ENCODE measurements at regions not wholly inside any gene's neighbourhood (a gene's known extent, or its start where the extent isn't known, plus 50 kb on each side); places are given as distances from the start of the nearest gene placed in this dataset.

DNA sequence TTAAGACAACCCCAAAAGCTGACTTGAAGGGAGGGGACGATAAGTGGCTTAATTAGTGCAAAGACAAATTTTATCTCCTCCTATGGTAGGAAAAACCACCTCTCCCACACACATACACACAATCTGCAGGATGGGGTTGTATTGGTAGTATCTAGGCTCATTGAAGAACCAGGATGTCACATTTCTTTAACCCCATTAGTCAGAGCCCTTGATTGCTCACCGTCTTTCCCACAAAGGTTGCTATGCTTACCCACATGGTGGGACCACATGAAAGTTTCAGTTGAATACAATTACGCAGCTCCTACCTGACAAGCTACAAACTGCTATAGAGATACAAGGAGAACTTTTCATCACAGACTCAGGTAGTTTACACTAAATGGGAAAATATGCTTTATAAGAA is 765.0 kb upstream of the CELF4 start:
- no peaks in the 10 kb centered on the region for H3K4me1 ChIP-seq (ENCODE audit: control insufficient read depth in 2 of 3, insufficient read depth in 2 of 3, low read depth in 1 of 3, low read length in 3 of 3)
- no peaks in the 10 kb centered on the region for H3K27me3 ChIP-seq (ENCODE audit: control insufficient read depth, insufficient read depth, low read length)
- no peak overlapping the region for H3K9ac ChIP-seq (ENCODE audit: low read length in 3 of 3)
- DNase-seq (no peak), FAIRE-seq (no peak)
- H3K36me3 ChIP-seq (ENCODE audit: control insufficient read depth in 2 of 3, insufficient read depth in 3 of 3, low read length in 3 of 3): no peaks in the 10 kb centered on the region
- H3K4me3 ChIP-seq (ENCODE audit: low read length in 3 of 3): no peak overlapping the region
- no peaks in the 10 kb centered on the region for H3K9me3 ChIP-seq (ENCODE audit: control insufficient read depth in 2 of 3, insufficient read depth in 1 of 3, low read length in 3 of 3)
- H3K27ac ChIP-seq (ENCODE audit: low read depth in 2 of 2, low read length in 2 of 2): no peak overlapping the region
- TF ChIP-seq, protein P1, sequence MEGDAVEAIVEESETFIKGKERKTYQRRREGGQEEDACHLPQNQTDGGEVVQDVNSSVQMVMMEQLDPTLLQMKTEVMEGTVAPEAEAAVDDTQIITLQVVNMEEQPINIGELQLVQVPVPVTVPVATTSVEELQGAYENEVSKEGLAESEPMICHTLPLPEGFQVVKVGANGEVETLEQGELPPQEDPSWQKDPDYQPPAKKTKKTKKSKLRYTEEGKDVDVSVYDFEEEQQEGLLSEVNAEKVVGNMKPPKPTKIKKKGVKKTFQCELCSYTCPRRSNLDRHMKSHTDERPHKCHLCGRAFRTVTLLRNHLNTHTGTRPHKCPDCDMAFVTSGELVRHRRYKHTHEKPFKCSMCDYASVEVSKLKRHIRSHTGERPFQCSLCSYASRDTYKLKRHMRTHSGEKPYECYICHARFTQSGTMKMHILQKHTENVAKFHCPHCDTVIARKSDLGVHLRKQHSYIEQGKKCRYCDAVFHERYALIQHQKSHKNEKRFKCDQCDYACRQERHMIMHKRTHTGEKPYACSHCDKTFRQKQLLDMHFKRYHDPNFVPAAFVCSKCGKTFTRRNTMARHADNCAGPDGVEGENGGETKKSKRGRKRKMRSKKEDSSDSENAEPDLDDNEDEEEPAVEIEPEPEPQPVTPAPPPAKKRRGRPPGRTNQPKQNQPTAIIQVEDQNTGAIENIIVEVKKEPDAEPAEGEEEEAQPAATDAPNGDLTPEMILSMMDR (IDR thresholded peaks at IDR 0.05; ENCODE audit: borderline replicate concordance, extremely low read depth, insufficient read depth): no peak
- intact Hi-C loops (cut with DNase I): no loop called here

DNA sequence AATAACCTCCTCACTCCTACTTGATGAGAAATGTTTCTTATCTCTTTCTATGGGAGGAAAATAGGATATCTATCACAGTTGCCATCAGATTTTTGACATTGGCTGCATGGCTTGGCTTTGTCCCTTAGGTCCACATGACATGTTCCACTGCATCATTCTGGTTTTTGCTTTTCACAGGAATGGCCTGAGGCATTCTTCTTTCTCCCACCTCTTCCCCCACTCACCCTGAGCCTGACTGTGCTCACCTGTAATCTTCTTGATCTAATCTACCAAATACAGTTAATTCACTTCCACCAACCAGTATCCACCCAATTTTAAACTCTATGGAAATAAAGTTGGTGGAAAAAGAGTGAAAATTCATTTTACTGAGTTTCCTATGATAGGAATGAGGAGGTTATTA is 763.5 kb upstream of the CELF4 start:
- no peaks in the 10 kb centered on the region for H3K36me3 ChIP-seq (ENCODE audit: control insufficient read depth in 2 of 3, insufficient read depth in 3 of 3, low read length in 3 of 3)
- H3K9me3 ChIP-seq (ENCODE audit: control insufficient read depth in 2 of 3, insufficient read depth in 1 of 3, low read length in 3 of 3): no peaks in the 10 kb centered on the region
- FAIRE-seq (no peak), DNase-seq (no peak)
- no peaks in the 10 kb centered on the region for H3K4me1 ChIP-seq (ENCODE audit: control insufficient read depth in 2 of 3, insufficient read depth in 2 of 3, low read depth in 1 of 3, low read length in 3 of 3)
- H3K27me3 ChIP-seq (ENCODE audit: control insufficient read depth, insufficient read depth, low read length): no peaks in the 10 kb centered on the region
- H3K4me3 ChIP-seq (ENCODE audit: low read length in 3 of 3): no peak overlapping the region
- H3K9ac ChIP-seq (ENCODE audit: low read length in 3 of 3): no peak overlapping the region
- H3K27ac ChIP-seq (ENCODE audit: low read depth in 2 of 2, low read length in 2 of 2): no peak overlapping the region
- intact Hi-C loops (cut with DNase I): no loop called here
- TF ChIP-seq, protein P1 (IDR thresholded peaks at IDR 0.05; ENCODE audit: borderline replicate concordance, extremely low read depth, insufficient read depth): no peak

DNA sequence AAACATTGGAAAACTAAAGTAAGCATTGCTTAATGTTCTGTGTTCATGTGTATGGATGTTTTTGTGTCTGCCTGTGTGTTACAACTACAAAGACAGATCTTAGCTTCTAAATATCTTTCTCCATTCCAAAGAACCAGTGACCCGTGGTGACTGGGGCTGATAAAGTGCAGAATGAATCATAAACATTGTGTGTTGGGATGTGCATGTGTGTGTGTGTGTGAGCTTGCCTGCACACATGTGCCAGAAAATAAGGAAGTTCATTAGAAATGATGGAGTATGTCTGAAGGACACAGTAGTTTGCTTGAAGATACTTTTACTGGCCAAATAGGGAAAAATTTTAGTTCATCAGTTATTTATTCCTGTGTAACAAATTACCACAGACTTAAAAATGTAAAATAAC is 756.6 kb upstream of the CELF4 start:
- H3K9ac ChIP-seq (ENCODE audit: low read length in 3 of 3): no peak overlapping the region
- DNase-seq (no peak), FAIRE-seq (no peak)
- no peaks in the 10 kb centered on the region for H3K27me3 ChIP-seq (ENCODE audit: control insufficient read depth, insufficient read depth, low read length)
- peaks cover 0 to 5% (median 3%) of the 10 kb centered on the region in 3 donors for H3K9me3 ChIP-seq (ENCODE audit: control insufficient read depth in 2 of 3, insufficient read depth in 1 of 3, low read length in 3 of 3)
- no peak overlapping the region for H3K4me3 ChIP-seq (ENCODE audit: low read length in 3 of 3)
- H3K4me1 ChIP-seq (ENCODE audit: control insufficient read depth in 2 of 3, insufficient read depth in 2 of 3, low read depth in 1 of 3, low read length in 3 of 3): no peaks in the 10 kb centered on the region
- TF ChIP-seq, protein P1 (IDR thresholded peaks at IDR 0.05; ENCODE audit: borderline replicate concordance, extremely low read depth, insufficient read depth): no peak
- H3K36me3 ChIP-seq (ENCODE audit: control insufficient read depth in 2 of 3, insufficient read depth in 3 of 3, low read length in 3 of 3): no peaks in the 10 kb centered on the region
- intact Hi-C loops (cut with DNase I): no loop called here
- H3K27ac ChIP-seq (ENCODE audit: low read depth in 2 of 2, low read length in 2 of 2): no peak overlapping the region

DNA sequence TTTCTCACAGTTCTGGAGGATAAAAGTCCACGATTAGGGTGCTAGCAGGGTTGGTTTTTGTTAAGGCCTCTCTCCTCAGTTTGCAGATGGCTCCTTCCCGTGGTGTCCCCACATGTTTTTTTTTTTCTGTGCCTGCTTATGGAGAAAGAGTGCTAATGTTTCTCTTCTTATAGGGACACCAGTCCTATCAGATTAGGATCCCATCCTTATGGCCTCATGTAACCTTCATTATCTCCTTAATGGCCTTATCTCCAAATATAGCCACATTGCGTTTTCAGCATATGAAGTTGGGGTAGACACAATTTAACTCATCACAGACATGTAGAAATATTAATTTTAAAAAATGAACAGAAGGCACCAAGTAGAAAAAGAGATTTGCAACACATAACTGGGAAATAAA is 755.7 kb upstream of the CELF4 start:
- intact Hi-C loops (cut with DNase I): no loop called here
- DNase-seq (no peak), FAIRE-seq (no peak)
- no peaks in the 10 kb centered on the region for H3K27me3 ChIP-seq (ENCODE audit: control insufficient read depth, insufficient read depth, low read length)
- TF ChIP-seq, protein P1 (IDR thresholded peaks at IDR 0.05; ENCODE audit: borderline replicate concordance, extremely low read depth, insufficient read depth): no peak
- H3K36me3 ChIP-seq (ENCODE audit: control insufficient read depth in 2 of 3, insufficient read depth in 3 of 3, low read length in 3 of 3): no peaks in the 10 kb centered on the region
- no peak overlapping the region for H3K9ac ChIP-seq (ENCODE audit: low read length in 3 of 3)
- H3K4me1 ChIP-seq (ENCODE audit: control insufficient read depth in 2 of 3, insufficient read depth in 2 of 3, low read depth in 1 of 3, low read length in 3 of 3): no peaks in the 10 kb centered on the region
- no peak overlapping the region for H3K27ac ChIP-seq (ENCODE audit: low read depth in 2 of 2, low read length in 2 of 2)
- H3K4me3 ChIP-seq (ENCODE audit: low read length in 3 of 3): no peak overlapping the region
- H3K9me3 ChIP-seq (ENCODE audit: control insufficient read depth in 2 of 3, insufficient read depth in 1 of 3, low read length in 3 of 3): peaks cover 0 to 5% (median 3%) of the 10 kb centered on the region in 3 donors
